BLaER1 treated with 17β-estradiol and CSF1 and Interleukin-3, amounts not matched to agents 10 nM and 100 nM (cell line): ENCODE measurements at regions not wholly inside any gene's neighbourhood (a gene's known extent, or its start where the extent isn't known, plus 50 kb on each side); places are given as distances from the start of the nearest gene placed in this dataset.

Source experiments
- H3K27ac ChIP-seq, 11 experiments: shearing (Covaris generic); formaldehyde crosslinking; 2 replicates each; pipeline ENCODE4 v1.8.1; 2022
- H3K27me3 ChIP-seq, 11 experiments: shearing (Covaris generic); formaldehyde crosslinking; 2 replicates each; pipeline ENCODE4 v1.8.1; 2022
- H3K36me3 ChIP-seq, 11 experiments: shearing (Covaris generic); formaldehyde crosslinking; 2 replicates each; pipeline ENCODE4 v1.8.1; 2022
- H3K4me1 ChIP-seq, 10 experiments: shearing (Covaris generic); formaldehyde crosslinking; 2 replicates each; pipeline ENCODE4 v1.8.1; 2022
- H3K4me2 ChIP-seq, 11 experiments: shearing (Covaris generic); formaldehyde crosslinking; 2 replicates each; pipeline ENCODE4 v1.8.1; 2022
- H3K4me3 ChIP-seq, 10 experiments: shearing (Covaris generic); formaldehyde crosslinking; 2 replicates each; pipeline ENCODE4 v1.8.1; 2022
- H3K9ac ChIP-seq, 11 experiments: shearing (Covaris generic); formaldehyde crosslinking; 2 replicates each; pipeline ENCODE4 v1.8.1; 2022
- H3K9me3 ChIP-seq, 11 experiments: shearing (Covaris generic); formaldehyde crosslinking; replicated peaks in 1 of 11; 2 replicates each; pipeline ENCODE4 v1.8.1; 2022
- H4K20me1 ChIP-seq, 11 experiments: shearing (Covaris generic); formaldehyde crosslinking; 2 replicates each; pipeline ENCODE4 v1.8.1; 2022
- Cebpa-rat ChIP-seq, 11 experiments: shearing (Covaris generic); IDR thresholded peaks; 2 replicates each; pipeline ENCODE4 v1.8.1; 2022

- Histone ChIP-seq H4K20me1 (no peaks in the 10 kb centered on the region; a peak in 1 of 22 replicates), H3K9me3 (peaks cover 0 to 11% (median 5%) of the 10 kb centered on the region in 11 experiments; a peak in 11 of 22 replicates), H3K27me3 (no peaks in the 10 kb centered on the region), H3K9ac (no peak overlapping the region), H3K4me1 (peaks cover 0 to 6% (median 0%) of the 10 kb centered on the region in 10 experiments; a peak in 2 of 20 replicates), H3K27ac (no peak overlapping the region), H3K4me3 (no peak overlapping the region), H3K36me3 (no peaks in the 10 kb centered on the region), H3K4me2 (no peak overlapping the region)
- TF ChIP-seq Cebpa-rat (IDR thresholded peaks at IDR 0.05), result no peak
These were observed 171.4 kb downstream of the KIF26A start for GRCh38 chr14:104309657-104310369.

GRCh38 chr14:104311358-104311757, 173.0 kb downstream of the KIF26A start:
- H3K36me3 ChIP-seq, result no peaks in the 10 kb centered on the region
- H3K4me3 ChIP-seq, result no peak overlapping the region
- H3K27me3 ChIP-seq, result no peaks in the 10 kb centered on the region
- no peaks in the 10 kb centered on the region; a peak in 1 of 22 replicates for H4K20me1 ChIP-seq
- H3K4me1 ChIP-seq, result peaks cover 0 to 6% (median 5%) of the 10 kb centered on the region in 10 experiments; a peak in 13 of 20 replicates
- TF ChIP-seq Cebpa-rat (IDR thresholded peaks at IDR 0.05), result no peak
- H3K4me2 ChIP-seq, result no peak overlapping the region
- peaks cover 0 to 11% (median 5%) of the 10 kb centered on the region in 11 experiments; a peak in 11 of 22 replicates for H3K9me3 ChIP-seq
- no peak overlapping the region for H3K27ac ChIP-seq
- no peak overlapping the region for H3K9ac ChIP-seq

GRCh38 chr14:104313674-104314073, 175.3 kb downstream of the KIF26A start:
- H3K4me3 ChIP-seq, result no peak overlapping the region
- H3K27me3 ChIP-seq, result no peaks in the 10 kb centered on the region
- no peak for TF ChIP-seq Cebpa-rat (IDR thresholded peaks at IDR 0.05)
- H3K4me2 ChIP-seq, result no peak overlapping the region
- H3K9me3 ChIP-seq, result peaks cover 0 to 11% (median 5%) of the 10 kb centered on the region in 11 experiments; a peak in 11 of 22 replicates
- 0 out of 22 replicates have a peak, but pooled peaks cover 0 to 7% (median 0%) of the 10 kb centered on the region in 11 experiments for H4K20me1 ChIP-seq
- H3K27ac ChIP-seq, result no peak overlapping the region
- peaks cover 0 to 24% (median 17%) of the 10 kb centered on the region in 10 experiments; a peak in 13 of 20 replicates for H3K4me1 ChIP-seq
- H3K9ac ChIP-seq, result no peak overlapping the region
- H3K36me3 ChIP-seq, result no peaks in the 10 kb centered on the region

- H3K4me2 ChIP-seq, result no peak overlapping the region
- no peak overlapping the region for H3K9ac ChIP-seq
- H3K4me1 ChIP-seq, result peaks cover 0 to 31% (median 24%) of the 10 kb centered on the region in 10 experiments; a peak in 13 of 20 replicates
- H3K27me3 ChIP-seq, result no peaks in the 10 kb centered on the region
- H4K20me1 ChIP-seq, result peaks cover 0 to 14% (median 0%) of the 10 kb centered on the region in 11 experiments; a peak in 1 of 22 replicates
- H3K36me3 ChIP-seq, result no peaks in the 10 kb centered on the region
- no peak overlapping the region for H3K4me3 ChIP-seq
- no peak for TF ChIP-seq Cebpa-rat (IDR thresholded peaks at IDR 0.05)
- peaks cover 0 to 11% (median 5%) of the 10 kb centered on the region in 11 experiments; a peak in 11 of 22 replicates for H3K9me3 ChIP-seq
- H3K27ac ChIP-seq, result no peak overlapping the region
These were observed 176.0 kb downstream of the KIF26A start for GRCh38 chr14:104314251-104314941.

GRCh38 chr14:104315169-104315568, 176.8 kb downstream of the KIF26A start:
- Histone ChIP-seq H3K4me1 (peaks cover 0 to 39% (median 27%) of the 10 kb centered on the region in 10 experiments; a peak in 13 of 20 replicates), H3K27me3 (no peaks in the 10 kb centered on the region), H4K20me1 (peaks cover 0 to 21% (median 0%) of the 10 kb centered on the region in 11 experiments; a peak in 2 of 22 replicates), H3K27ac (no peak overlapping the region), H3K9me3 (peaks cover 0 to 11% (median 5%) of the 10 kb centered on the region in 11 experiments; a peak in 11 of 22 replicates), H3K9ac (no peak overlapping the region; a peak in 1 of 22 replicates), H3K4me3 (no peak overlapping the region), H3K4me2 (no peak overlapping the region), H3K36me3 (no peaks in the 10 kb centered on the region)
- no peak for TF ChIP-seq Cebpa-rat (IDR thresholded peaks at IDR 0.05)

GRCh38 chr14:104315625-104316024, 177.2 kb downstream of the KIF26A start:
- Histone ChIP-seq H3K27ac (no peak overlapping the region), H3K4me3 (no peak overlapping the region), H3K9ac (no peak overlapping the region; a peak in 1 of 22 replicates), H3K4me1 (peaks cover under 1 to 41% (median 29%) of the 10 kb centered on the region in 10 experiments; a peak in 19 of 20 replicates), H4K20me1 (peaks cover 0 to 21% (median 0%) of the 10 kb centered on the region in 11 experiments; a peak in 2 of 22 replicates), H3K36me3 (no peaks in the 10 kb centered on the region), H3K9me3 (peaks cover 0 to 9% (median 5%) of the 10 kb centered on the region in 11 experiments; a peak in 11 of 22 replicates), H3K27me3 (peaks cover 0 to 2% (median 0%) of the 10 kb centered on the region in 11 experiments; a peak in 10 of 22 replicates), H3K4me2 (peak overlapping the region in 1 of 11 experiments; percentile 38; a peak in 2 of 22 replicates)
- TF ChIP-seq Cebpa-rat (IDR thresholded peaks at IDR 0.05), result no peak

- Histone ChIP-seq H3K27me3 (peaks cover 0 to 8% (median 4%) of the 10 kb centered on the region in 11 experiments; a peak in 10 of 22 replicates), H3K9ac (no peak overlapping the region), H4K20me1 (peaks cover 0 to 21% (median 0%) of the 10 kb centered on the region in 11 experiments; a peak in 2 of 22 replicates), H3K27ac (no peak overlapping the region), H3K36me3 (no peaks in the 10 kb centered on the region), H3K4me1 (peaks cover 7 to 47% (median 34%) of the 10 kb centered on the region in 10 experiments), H3K9me3 (peaks cover 0 to 3% (median 3%) of the 10 kb centered on the region in 11 experiments; a peak in 11 of 22 replicates), H3K4me3 (no peak overlapping the region), H3K4me2 (peak overlapping the region in 7 of 11 experiments; percentile 9 to 45 (median 31); a peak in 12 of 22 replicates)
- TF ChIP-seq Cebpa-rat (IDR thresholded peaks at IDR 0.05), result no peak
These were observed 177.8 kb downstream of the KIF26A start for GRCh38 chr14:104316121-104316722.

GRCh38 chr14:104316723-104317491, 178.5 kb downstream of the KIF26A start:
- TF ChIP-seq Cebpa-rat (IDR thresholded peaks at IDR 0.05), result no peak
- H3K9me3 ChIP-seq, result no peaks in the 10 kb centered on the region
- H3K4me1 ChIP-seq, result peaks cover 8 to 54% (median 41%) of the 10 kb centered on the region in 10 experiments
- no peak overlapping the region for H3K4me3 ChIP-seq
- peaks cover 0 to 14% (median 5%) of the 10 kb centered on the region in 11 experiments; a peak in 10 of 22 replicates for H3K27me3 ChIP-seq
- H3K9ac ChIP-seq, result no peak overlapping the region
- no peak overlapping the region for H3K27ac ChIP-seq
- H3K36me3 ChIP-seq, result no peaks in the 10 kb centered on the region
- peaks cover 0 to 21% (median 0%) of the 10 kb centered on the region in 11 experiments; a peak in 2 of 22 replicates for H4K20me1 ChIP-seq
- peak overlapping the region in 7 of 11 experiments; percentile 4 to 45 (median 31); a peak in 11 of 22 replicates for H3K4me2 ChIP-seq
